ENCODE measurements at regions not wholly inside any gene's neighbourhood (a gene's known extent, or its start where the extent isn't known, plus 50 kb on each side); places are given as distances from the start of the nearest gene placed in this dataset.

- ATAC-seq (no peak), DNase-seq (no peak)
- H3K4me3 ChIP-seq, result no peak overlapping the region
- TF ChIP-seq, protein P1, sequence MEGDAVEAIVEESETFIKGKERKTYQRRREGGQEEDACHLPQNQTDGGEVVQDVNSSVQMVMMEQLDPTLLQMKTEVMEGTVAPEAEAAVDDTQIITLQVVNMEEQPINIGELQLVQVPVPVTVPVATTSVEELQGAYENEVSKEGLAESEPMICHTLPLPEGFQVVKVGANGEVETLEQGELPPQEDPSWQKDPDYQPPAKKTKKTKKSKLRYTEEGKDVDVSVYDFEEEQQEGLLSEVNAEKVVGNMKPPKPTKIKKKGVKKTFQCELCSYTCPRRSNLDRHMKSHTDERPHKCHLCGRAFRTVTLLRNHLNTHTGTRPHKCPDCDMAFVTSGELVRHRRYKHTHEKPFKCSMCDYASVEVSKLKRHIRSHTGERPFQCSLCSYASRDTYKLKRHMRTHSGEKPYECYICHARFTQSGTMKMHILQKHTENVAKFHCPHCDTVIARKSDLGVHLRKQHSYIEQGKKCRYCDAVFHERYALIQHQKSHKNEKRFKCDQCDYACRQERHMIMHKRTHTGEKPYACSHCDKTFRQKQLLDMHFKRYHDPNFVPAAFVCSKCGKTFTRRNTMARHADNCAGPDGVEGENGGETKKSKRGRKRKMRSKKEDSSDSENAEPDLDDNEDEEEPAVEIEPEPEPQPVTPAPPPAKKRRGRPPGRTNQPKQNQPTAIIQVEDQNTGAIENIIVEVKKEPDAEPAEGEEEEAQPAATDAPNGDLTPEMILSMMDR (IDR thresholded peaks at IDR 0.05), result no peak
- no peaks in the 10 kb centered on the region for H3K27me3 ChIP-seq
- no peaks in the 10 kb centered on the region for H3K36me3 ChIP-seq
- H3K9me3 ChIP-seq, result no peaks in the 10 kb centered on the region
- H3K27ac ChIP-seq, result no peak overlapping the region
- intact Hi-C loops (cut with DNase I), result no loop called here
- no peaks in the 10 kb centered on the region for H3K4me1 ChIP-seq
Observed at GRCh38 chr6:71137973-71138372, 150.6 kb upstream of the OGFRL1 start.

DNA sequence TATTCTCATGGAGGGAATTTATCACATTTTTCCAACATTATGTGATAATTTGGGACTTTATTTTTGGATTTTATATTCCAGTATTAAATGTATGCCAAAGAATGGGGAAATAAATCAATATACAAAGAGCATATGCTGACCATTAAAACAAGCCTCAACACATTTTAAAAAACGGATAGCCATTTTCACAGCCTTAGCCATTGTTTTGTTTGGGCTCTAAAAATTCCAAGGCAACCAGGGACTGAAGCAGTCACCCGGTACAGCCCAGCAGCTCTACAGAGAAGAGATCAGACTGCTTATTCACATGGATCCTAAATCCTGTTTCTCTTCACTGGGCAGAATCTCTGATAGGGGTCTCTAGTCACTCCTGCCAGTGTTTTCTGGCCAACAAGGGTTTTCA is 150.2 kb upstream of the OGFRL1 start:
- H3K27me3 ChIP-seq, result no peaks in the 10 kb centered on the region
- intact Hi-C loops (cut with DNase I), result no loop called here

DNA sequence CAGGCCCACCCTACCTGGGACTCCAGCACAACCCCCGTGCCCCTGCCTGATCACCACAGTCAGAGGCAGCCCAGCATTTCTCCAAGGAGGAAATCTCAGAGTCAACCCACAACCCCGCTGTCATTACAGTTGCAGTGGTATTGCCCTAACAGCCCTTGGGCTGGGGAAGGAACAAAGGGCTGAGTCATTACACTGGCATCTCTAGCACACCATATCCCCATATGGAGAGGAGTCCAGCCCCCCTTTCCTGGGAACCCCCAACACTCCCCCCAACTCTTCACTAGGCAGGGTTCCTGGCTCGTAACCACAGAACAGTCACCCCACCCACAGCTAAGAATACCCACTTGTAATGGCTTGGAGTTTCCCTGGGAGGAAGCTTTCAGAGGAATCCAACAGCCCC is 149.4 kb upstream of the OGFRL1 start:
- ATAC-seq, result no peak
- intact Hi-C loops (cut with DNase I), result no loop called here

More for the DNA sequence above, 150.2 kb upstream of the OGFRL1 start:
- ATAC-seq, result no peak
- no peak overlapping the region for H3K27ac ChIP-seq
- no peak overlapping the region for H3K4me3 ChIP-seq
- H3K4me1 ChIP-seq, result no peaks in the 10 kb centered on the region
- DNase-seq, result no peak
- TF ChIP-seq, protein P1 (IDR thresholded peaks at IDR 0.05), result no peak
- no peaks in the 10 kb centered on the region for H3K36me3 ChIP-seq
- H3K9me3 ChIP-seq, result no peaks in the 10 kb centered on the region

GRCh38 chr6:71153755-71154325 is 134.8 kb upstream of the OGFRL1 start:
- Histone ChIP-seq H3K27ac (no peak overlapping the region), H3K9me3 (no peaks in the 10 kb centered on the region), H3K36me3 (no peaks in the 10 kb centered on the region), H3K4me1 (no peaks in the 10 kb centered on the region), H3K4me3 (no peak overlapping the region), H3K27me3 (no peaks in the 10 kb centered on the region)
- ATAC-seq (no peak), DNase-seq (no peak)
- intact Hi-C loops (cut with DNase I), result no loop called here
- TF ChIP-seq, protein P1 (IDR thresholded peaks at IDR 0.05), result no peak

More for the DNA sequence above, 149.4 kb upstream of the OGFRL1 start:
- TF ChIP-seq, protein P1 (IDR thresholded peaks at IDR 0.05), result no peak
- H3K27ac ChIP-seq, result no peak overlapping the region
- no peaks in the 10 kb centered on the region for H3K9me3 ChIP-seq
- no peak for DNase-seq
- H3K4me1 ChIP-seq, result no peaks in the 10 kb centered on the region
- H3K36me3 ChIP-seq, result no peaks in the 10 kb centered on the region
- H3K4me3 ChIP-seq, result no peak overlapping the region
- no peaks in the 10 kb centered on the region for H3K27me3 ChIP-seq

DNA sequence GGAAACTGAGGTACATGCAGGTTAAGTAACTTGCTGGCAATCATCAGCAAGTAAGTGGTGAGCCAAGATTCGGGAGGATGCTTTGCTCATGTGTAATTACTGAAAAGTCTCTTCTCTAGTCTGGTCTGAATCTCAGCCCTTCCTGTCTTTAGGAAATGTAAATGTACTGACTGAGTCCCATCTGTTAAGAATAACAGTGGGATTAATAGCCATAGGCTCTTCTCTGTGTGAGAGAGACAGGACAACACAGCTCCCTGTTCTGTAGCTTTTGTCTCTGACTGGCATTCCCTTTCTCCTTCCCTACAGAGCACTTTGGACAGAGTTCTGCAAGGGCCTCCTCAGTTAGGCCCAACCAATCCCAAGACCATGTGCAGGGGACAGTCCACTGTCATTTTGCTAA is 131.3 kb upstream of the OGFRL1 start:
- Histone ChIP-seq H3K27ac (no peak overlapping the region), H3K27me3 (no peaks in the 10 kb centered on the region), H3K9me3 (no peaks in the 10 kb centered on the region), H3K4me3 (no peak overlapping the region), H3K4me1 (no peaks in the 10 kb centered on the region), H3K36me3 (no peaks in the 10 kb centered on the region)
- no peak for ATAC-seq
- intact Hi-C loops (cut with DNase I), result no loop called here
- DNase-seq, result no peak
- TF ChIP-seq, protein P1 (IDR thresholded peaks at IDR 0.05), result no peak

DNA sequence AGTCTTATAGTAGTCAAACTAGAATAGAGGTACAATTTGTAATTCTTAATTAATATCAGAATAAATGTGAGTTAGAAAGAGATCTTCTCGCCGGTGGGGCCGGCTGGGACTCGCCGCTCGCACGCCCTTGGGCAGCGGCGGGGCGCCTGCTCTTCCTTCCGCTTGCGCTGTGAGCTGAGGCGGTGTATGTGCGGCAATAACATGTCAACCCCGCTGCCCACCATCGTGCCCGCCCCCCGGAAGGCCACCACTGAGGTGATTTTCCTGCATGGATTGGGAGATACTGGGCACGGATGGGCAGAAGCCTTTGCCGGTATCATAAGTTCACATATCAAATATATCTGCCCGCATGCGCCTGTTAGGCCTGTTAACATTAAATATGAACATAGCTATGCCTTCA is 123.7 kb upstream of the OGFRL1 start:
- Histone ChIP-seq H3K36me3 (no peaks in the 10 kb centered on the region), H3K27me3 (no peaks in the 10 kb centered on the region), H3K27ac (no peak overlapping the region), H3K4me3 (no peak overlapping the region), H3K4me1 (no peaks in the 10 kb centered on the region), H3K9me3 (no peaks in the 10 kb centered on the region)
- ATAC-seq (no peak), DNase-seq (no peak)
- TF ChIP-seq, protein P1 (IDR thresholded peaks at IDR 0.05), result no peak
- intact Hi-C loops (cut with DNase I), result no loop called here
